ENCODE measurements at regions not wholly inside any gene's neighbourhood (a gene's known extent, or its start where the extent isn't known, plus 50 kb on each side); places are given as distances from the start of the nearest gene placed in this dataset. TPM values are rescaled to one million over a fixed set of nuclear protein-coding genes. Genes with fewer than 3 reads are reported as not detected.

DNA sequence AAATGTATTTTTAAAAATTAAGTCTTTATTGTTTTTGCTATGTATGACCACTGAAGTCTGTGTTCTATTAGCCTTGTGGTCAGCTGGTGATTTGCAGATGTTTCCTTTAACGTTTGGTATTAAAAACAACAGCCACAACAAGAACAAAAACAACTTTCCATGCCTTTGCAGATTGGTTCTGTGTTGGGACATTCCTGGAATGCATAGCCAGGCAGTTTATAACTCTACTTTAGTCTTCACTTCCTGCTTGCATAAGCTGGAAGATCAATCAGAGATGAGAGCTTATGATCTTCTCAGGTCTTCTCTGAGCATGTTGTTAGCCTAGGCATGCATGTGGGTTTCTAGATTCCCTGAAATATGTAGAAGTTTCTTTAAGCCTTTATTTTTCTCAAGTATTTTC, 58.9 kb upstream of the SEMA3C start:
- Histone ChIP-seq H3K79me2 (ENCODE audit: insufficient read depth) (no peaks in the 10 kb centered on the region), H3K4me3 (no peak overlapping the region), H3K9me3 (ENCODE audit: low read depth) (no peaks in the 10 kb centered on the region), H3K9ac (no peak overlapping the region), H2AFZ (no peak overlapping the region), H3K4me2 (ENCODE audit: unreplicated experiment) (no peak overlapping the region), H3F3A (ENCODE audit: insufficient read depth) (no peaks in the 10 kb centered on the region), H3K27me3 (replicated peaks; ENCODE audit: insufficient read depth) (no peaks in the 10 kb centered on the region), H3K9me2 (ENCODE audit: insufficient read depth) (no peaks in the 10 kb centered on the region), H4K20me1 (ENCODE audit: insufficient read depth) (no peaks in the 10 kb centered on the region), H3K4me1 (ENCODE audit: insufficient read depth) (no peaks in the 10 kb centered on the region), H3K36me3 (ENCODE audit: low read depth) (no peaks in the 10 kb centered on the region), H3K27ac (no peak overlapping the region)
- TF ChIP-seq EZH2phosphoT487 (IDR thresholded peaks at IDR 0.05; ENCODE audit: insufficient read depth, low read depth) (no peak), EZH2 (IDR thresholded peaks at IDR 0.05; ENCODE audit: insufficient read depth, poor library complexity, severe bottlenecking) (no peak)
- DNase-seq = no peak
- in situ Hi-C loops (cut with MboI) = no loop called here
- 4 to 5% methylated on average over 1 of the region's 1 CpG for WGBS, 2 experiments (ENCODE audit: low coverage in 1 of 2, low lambda C conversion rate in 2 of 2, missing lambda C conversion rate in 2 of 2)

DNA sequence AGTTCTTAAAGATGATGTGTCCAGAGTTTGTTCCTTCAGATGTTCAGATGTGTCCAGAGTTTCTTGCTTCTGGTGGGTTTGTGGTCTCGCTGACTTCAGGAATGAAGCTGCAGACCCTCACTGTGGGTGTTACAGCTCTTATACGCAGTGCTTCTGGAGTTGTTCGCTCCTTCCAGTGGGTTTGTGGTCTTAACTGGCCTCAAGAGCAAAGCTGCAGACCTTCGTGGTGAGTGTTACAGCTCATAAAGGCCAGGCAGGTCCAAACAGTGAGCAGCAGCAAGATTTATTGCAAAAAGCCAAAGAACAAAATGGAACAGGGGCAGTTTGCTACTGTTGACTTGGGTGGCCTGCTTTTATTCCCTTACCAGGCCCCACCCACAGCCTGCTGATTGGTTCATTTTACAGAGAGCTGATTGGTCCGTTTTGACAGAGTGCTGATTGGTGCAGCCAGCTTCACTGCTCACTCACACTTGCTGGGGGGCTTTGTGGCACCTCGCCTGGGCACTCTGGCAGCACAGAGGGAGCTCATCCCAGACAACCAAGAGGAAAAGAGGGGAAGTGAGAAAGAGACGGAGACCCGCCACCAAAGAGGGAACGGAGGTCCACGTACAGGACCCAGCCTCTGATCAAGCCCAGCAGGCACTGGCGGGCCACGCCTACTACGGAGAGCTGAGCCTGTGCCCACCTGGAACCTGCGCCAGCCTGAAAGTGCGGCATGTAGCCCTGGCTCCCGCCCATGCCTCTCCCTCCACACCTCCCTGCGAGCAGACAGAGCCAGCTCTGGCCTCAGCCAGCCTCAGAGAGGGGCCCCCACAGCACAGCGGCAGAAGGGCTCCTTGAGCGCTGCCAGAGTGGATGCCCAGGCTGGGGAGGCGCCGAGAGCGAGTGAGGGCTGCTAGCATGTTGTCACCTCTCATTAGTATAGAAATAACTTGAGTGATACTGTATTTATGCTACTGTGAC, 55.8 kb upstream of the SEMA3C start:
- no peak overlapping the region for H3K4me2 ChIP-seq (ENCODE audit: unreplicated experiment)
- H3K79me2 ChIP-seq (ENCODE audit: insufficient read depth) = no peaks in the 10 kb centered on the region
- WGBS, 2 experiments (ENCODE audit: low coverage in 1 of 2, low lambda C conversion rate in 2 of 2, missing lambda C conversion rate in 2 of 2) = 84 to 89% methylated on average over 22 of the region's 22 CpGs
- no peak overlapping the region for H2AFZ ChIP-seq
- H3K27ac ChIP-seq = no peak overlapping the region
- no peak for DNase-seq
- H3K36me3 ChIP-seq (ENCODE audit: low read depth) = no peaks in the 10 kb centered on the region
- in situ Hi-C loops (cut with MboI) = no loop called here
- H3F3A ChIP-seq (ENCODE audit: insufficient read depth) = no peaks in the 10 kb centered on the region
- H3K27me3 ChIP-seq (replicated peaks; ENCODE audit: insufficient read depth) = no peaks in the 10 kb centered on the region
- no peaks in the 10 kb centered on the region for H3K9me2 ChIP-seq (ENCODE audit: insufficient read depth)
- no peak overlapping the region for H3K9ac ChIP-seq
- no peaks in the 10 kb centered on the region for H4K20me1 ChIP-seq (ENCODE audit: insufficient read depth)
- no peaks in the 10 kb centered on the region for H3K4me1 ChIP-seq (ENCODE audit: insufficient read depth)
- H3K9me3 ChIP-seq (ENCODE audit: low read depth) = no peaks in the 10 kb centered on the region
- no peak overlapping the region for H3K4me3 ChIP-seq
- TF ChIP-seq EZH2 (IDR thresholded peaks at IDR 0.05; ENCODE audit: insufficient read depth, poor library complexity, severe bottlenecking) (no peak), EZH2phosphoT487 (IDR thresholded peaks at IDR 0.05; ENCODE audit: insufficient read depth, low read depth) (no peak)

DNA sequence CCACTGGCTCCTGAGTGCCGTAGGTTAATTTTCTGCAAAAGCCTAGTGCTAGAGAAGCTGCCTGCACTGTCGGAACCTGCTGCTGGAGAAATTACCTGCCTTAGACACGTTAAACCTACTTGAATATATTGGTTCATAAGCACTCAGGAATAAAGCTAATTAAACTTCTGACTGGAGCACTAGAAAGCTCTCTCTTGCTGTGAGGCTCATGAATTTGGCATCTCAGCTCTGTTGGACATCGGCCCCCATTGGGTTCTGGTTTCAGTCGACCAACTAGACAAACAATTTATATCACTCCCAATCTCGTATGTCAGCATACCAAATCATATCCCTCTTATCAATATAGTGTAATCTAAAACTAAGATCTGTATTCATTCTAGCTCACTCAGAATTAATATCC, 52.4 kb upstream of the SEMA3C start:
- H3K4me3 ChIP-seq = no peak overlapping the region
- 82 to 89% methylated on average over 6 of the region's 6 CpGs for WGBS, 2 experiments (ENCODE audit: low coverage in 1 of 2, low lambda C conversion rate in 2 of 2, missing lambda C conversion rate in 2 of 2)
- no peaks in the 10 kb centered on the region for H4K20me1 ChIP-seq (ENCODE audit: insufficient read depth)
- H3K36me3 ChIP-seq (ENCODE audit: low read depth) = no peaks in the 10 kb centered on the region
- H3K27me3 ChIP-seq (replicated peaks; ENCODE audit: insufficient read depth) = no peaks in the 10 kb centered on the region
- no peaks in the 10 kb centered on the region for H3K9me2 ChIP-seq (ENCODE audit: insufficient read depth)
- H3K9me3 ChIP-seq (ENCODE audit: low read depth) = no peaks in the 10 kb centered on the region
- no peaks in the 10 kb centered on the region for H3K79me2 ChIP-seq (ENCODE audit: insufficient read depth)
- no peak for DNase-seq
- H3K4me1 ChIP-seq (ENCODE audit: insufficient read depth) = 0 out of 2 replicates have a peak, but pooled peaks cover 5% of the 10 kb centered on the region
- no peak overlapping the region for H3K4me2 ChIP-seq (ENCODE audit: unreplicated experiment)
- H3K9ac ChIP-seq = no peak overlapping the region
- no peak for TF ChIP-seq EZH2phosphoT487 (IDR thresholded peaks at IDR 0.05; ENCODE audit: insufficient read depth, low read depth)
- no peak for TF ChIP-seq EZH2 (IDR thresholded peaks at IDR 0.05; ENCODE audit: insufficient read depth, poor library complexity, severe bottlenecking)
- no peak overlapping the region for H3K27ac ChIP-seq
- in situ Hi-C loops (cut with MboI) = no loop called here
- no peaks in the 10 kb centered on the region for H3F3A ChIP-seq (ENCODE audit: insufficient read depth)
- no peak overlapping the region for H2AFZ ChIP-seq

Small RNAs in the stretch of these regions (small RNA-seq; reads per million reads assigned to genes)
- not detected for gene AC004866.1 (ENCODE audit: low read depth, low replicate concordance)
